ENCODE measurements at regions not wholly inside any gene's neighbourhood (a gene's known extent, or its start where the extent isn't known, plus 50 kb on each side); places are given as distances from the start of the nearest gene placed in this dataset.

- Histone ChIP-seq H2BK12ac (ENCODE audit: low read depth, low read length) (no peak overlapping the region), H4K20me1 (replicated peaks in 1 of 2; ENCODE audit: control insufficient read depth in 1 of 2, insufficient read depth in 2 of 2, low read length in 2 of 2) (no peaks in the 10 kb centered on the region), H4K5ac (ENCODE audit: insufficient read length, low read depth, low read length) (no peak overlapping the region), H3K9me3 (ENCODE audit: insufficient read depth in 2 of 2, low read depth in 1 of 2, low read length in 1 of 2) (no peaks in the 10 kb centered on the region), H2BK15ac (ENCODE audit: low read length) (no peak overlapping the region), H3K79me1 (ENCODE audit: low read depth, low read length) (no peaks in the 10 kb centered on the region), H2BK20ac (ENCODE audit: low read length) (no peak overlapping the region), H3K4me2 (ENCODE audit: insufficient read depth in 1 of 2, low read depth in 2 of 2, low read length in 2 of 2) (no peak overlapping the region), H3K23ac (ENCODE audit: insufficient read length) (no peak overlapping the region), H3K79me2 (ENCODE audit: control insufficient read depth in 1 of 2, insufficient read depth in 2 of 2, low read length in 2 of 2) (no peaks in the 10 kb centered on the region), H2AK5ac (ENCODE audit: low read depth, low read length) (no peak overlapping the region), H3K4ac (replicated peaks; ENCODE audit: insufficient read length, low read depth, low read length) (no peak overlapping the region), H3K18ac (ENCODE audit: extremely low read depth, low read length) (no peak overlapping the region), H2BK5ac (ENCODE audit: low read depth, low read length) (no peak overlapping the region), H3K14ac (ENCODE audit: insufficient read length) (no peak overlapping the region), H3K4me1 (replicated peaks in 1 of 4; ENCODE audit: control insufficient read depth in 3 of 4, insufficient read depth in 4 of 4, low read length in 3 of 4) (peaks cover 0 to 10% (median 4%) of the 10 kb centered on the region in 4 experiments; a peak in 3 of 7 replicates), H3K4me3 (ENCODE audit: extremely low read depth in 1 of 4, insufficient read depth in 2 of 4, low read depth in 3 of 4, low read length in 4 of 4) (no peak overlapping the region), H3K23me2 (ENCODE audit: low read depth, low read length) (no peaks in the 10 kb centered on the region), H3K27ac (ENCODE audit: low read depth, low read length) (no peak overlapping the region), H2BK120ac (replicated peaks; ENCODE audit: low read depth, low read length) (no peak overlapping the region), H3K27me3 (replicated peaks in 1 of 4; ENCODE audit: control insufficient read depth in 3 of 4, extremely low read depth in 1 of 4, insufficient read depth in 3 of 4, low read length in 3 of 4) (peaks cover 0 to 7% (median 0%) of the 10 kb centered on the region in 4 experiments; a peak in 2 of 7 replicates), H2AFZ (ENCODE audit: low read length) (no peak overlapping the region), H3K9ac (replicated peaks in 1 of 4; ENCODE audit: extremely low read depth in 1 of 4, low read depth in 3 of 4, low read length in 3 of 4) (no peak overlapping the region), H3K56ac (replicated peaks; ENCODE audit: insufficient read length, low read depth, low read length) (no peak overlapping the region), H3K36me3 (ENCODE audit: control insufficient read depth in 2 of 4, insufficient read depth in 4 of 4, low read length in 3 of 4) (no peaks in the 10 kb centered on the region), H4K91ac (replicated peaks; ENCODE audit: insufficient read length, low read length) (no peak overlapping the region), H4K8ac (ENCODE audit: extremely low read depth, insufficient read depth, low read length) (no peak overlapping the region)
- FAIRE-seq (no peak), DNase-seq (ENCODE audit: low read depth in 1 of 2, low spot score in 2 of 2) (no peak)
- POLR2A ChIA-PET (ENCODE audit: partially characterized antibody), result no interaction called here
- CTCF ChIA-PET (ENCODE audit: partially characterized antibody), result interaction anchor here (1.7 kb wide), 1 partner anchor 13 kb away, joined by 5 read pairs; no protein-coding TSS in a partner anchor
- no peak for TF ChIP-seq ASH2L (IDR thresholded peaks at IDR 0.05; ENCODE audit: low read length)
- no peak for TF ChIP-seq YY1 (IDR thresholded peaks at IDR 0.05; ENCODE audit: low read depth, low read length)
- TF ChIP-seq KDM4A (IDR thresholded peaks at IDR 0.05; ENCODE audit: low read depth, low read length, severe bottlenecking), result no peak
- TF ChIP-seq GTF2F1 (IDR thresholded peaks at IDR 0.05; ENCODE audit: borderline replicate concordance, low read depth, low read length), result no peak
- no peak for TF ChIP-seq TCF12 (IDR thresholded peaks at IDR 0.05; ENCODE audit: low read depth, low read length)
- TF ChIP-seq BACH1 (IDR thresholded peaks at IDR 0.05; ENCODE audit: low read length), result no peak
- TF ChIP-seq, protein P1, sequence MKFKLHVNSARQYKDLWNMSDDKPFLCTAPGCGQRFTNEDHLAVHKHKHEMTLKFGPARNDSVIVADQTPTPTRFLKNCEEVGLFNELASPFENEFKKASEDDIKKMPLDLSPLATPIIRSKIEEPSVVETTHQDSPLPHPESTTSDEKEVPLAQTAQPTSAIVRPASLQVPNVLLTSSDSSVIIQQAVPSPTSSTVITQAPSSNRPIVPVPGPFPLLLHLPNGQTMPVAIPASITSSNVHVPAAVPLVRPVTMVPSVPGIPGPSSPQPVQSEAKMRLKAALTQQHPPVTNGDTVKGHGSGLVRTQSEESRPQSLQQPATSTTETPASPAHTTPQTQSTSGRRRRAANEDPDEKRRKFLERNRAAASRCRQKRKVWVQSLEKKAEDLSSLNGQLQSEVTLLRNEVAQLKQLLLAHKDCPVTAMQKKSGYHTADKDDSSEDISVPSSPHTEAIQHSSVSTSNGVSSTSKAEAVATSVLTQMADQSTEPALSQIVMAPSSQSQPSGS (IDR thresholded peaks at IDR 0.05; ENCODE audit: low read length), result no peak
- TF ChIP-seq CTBP2 (IDR thresholded peaks at IDR 0.05; ENCODE audit: borderline replicate concordance, insufficient read depth, insufficient read length, low read length), result no peak
- TF ChIP-seq RBBP5 (IDR thresholded peaks at IDR 0.05; ENCODE audit: borderline replicate concordance, low read depth, low read length), result no peak
- TF ChIP-seq GABPA (IDR thresholded peaks at IDR 0.05; ENCODE audit: borderline replicate concordance, insufficient read depth, low read length), result no peak
- no peak for TF ChIP-seq ZNF274 (IDR thresholded peaks at IDR 0.05; ENCODE audit: borderline replicate concordance, extremely low read depth, low read length)
- TF ChIP-seq RAD21 (IDR thresholded peaks at IDR 0.05 in 1 of 2, conservative IDR thresholded peaks at IDR 0.05 in 1 of 2; ENCODE audit: low read depth in 2 of 2, low read length in 2 of 2), result no peak
- TF ChIP-seq SUZ12 (IDR thresholded peaks at IDR 0.05; ENCODE audit: low read length), result no peak
- TF ChIP-seq NRF1 (IDR thresholded peaks at IDR 0.05; ENCODE audit: low read depth, low read length), result no peak
Measured at GRCh38 chr9:27668280-27668679, 95.0 kb upstream of the C9orf72 start.
